ENCODE measurements at regions not wholly inside any gene's neighbourhood (a gene's known extent, or its start where the extent isn't known, plus 50 kb on each side); places are given as distances from the start of the nearest gene placed in this dataset.
A peak's percentile ranks its signal among the peaks of the same experiment; 100 is the strongest.

DNA sequence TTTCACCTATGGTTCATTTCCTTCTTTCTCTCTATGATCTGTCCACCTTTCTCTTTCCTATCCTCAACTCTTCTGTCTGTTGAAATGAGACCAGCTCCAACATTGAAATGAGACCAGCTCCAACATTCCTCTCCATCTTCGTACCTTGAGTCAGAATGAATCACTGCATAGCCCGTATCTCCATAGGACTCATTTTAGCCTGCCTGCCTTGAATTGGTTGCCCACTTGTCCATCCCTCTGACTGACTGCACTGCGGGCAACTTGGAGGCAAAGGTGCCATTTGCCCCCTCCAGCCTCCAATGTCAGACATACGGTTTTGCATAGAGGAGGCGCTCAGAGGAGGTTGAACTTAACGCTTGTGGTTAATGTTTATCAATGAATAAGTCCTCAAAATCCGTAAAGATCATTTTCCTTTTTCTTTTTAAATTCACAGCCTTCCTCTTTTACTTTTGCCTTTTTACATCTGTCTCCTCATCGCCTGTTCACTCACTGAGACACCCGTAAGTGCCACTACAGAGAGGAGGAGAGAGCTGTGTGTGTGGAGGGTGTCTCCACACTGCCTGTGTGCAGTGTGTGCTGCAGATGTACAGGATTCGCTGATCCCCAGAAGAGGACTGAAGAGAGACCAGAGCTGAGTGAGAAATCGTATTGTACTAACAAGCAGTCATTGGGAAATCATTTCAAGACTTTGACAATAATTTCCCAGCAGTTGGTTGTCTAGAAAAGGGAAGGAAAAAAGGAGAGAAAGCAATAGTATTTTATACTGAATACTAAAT lies 579.6 kb upstream of the MAP3K7 start:
- TF ChIP-seq CTCF (conservative IDR thresholded peaks at IDR 0.05; ENCODE audit: low read depth, low read length): no peak
- DNase-seq (ENCODE audit: low read depth): no peak
- no peak overlapping the region for H3K4me3 ChIP-seq (ENCODE audit: low read depth, low read length)

DNA sequence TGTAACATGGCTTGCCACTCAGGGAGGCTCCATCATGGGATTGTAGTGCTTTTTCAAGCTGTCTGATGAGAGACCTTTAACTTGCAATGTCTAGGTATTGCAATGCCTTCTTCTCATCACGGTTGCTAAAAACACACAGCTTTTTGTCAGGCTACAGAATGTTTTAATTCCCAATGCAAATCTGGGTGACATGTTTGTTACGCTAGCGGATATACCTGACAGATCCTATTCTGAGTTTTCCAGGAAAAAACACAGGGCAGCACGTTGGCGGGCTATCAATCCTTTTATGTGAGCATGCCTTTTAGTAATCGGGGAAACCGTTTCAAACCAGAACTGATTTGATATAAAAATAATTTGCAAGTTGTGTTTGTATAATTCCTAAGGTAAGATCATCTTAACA lies 577.2 kb upstream of the MAP3K7 start:
- H3K4me3 ChIP-seq (ENCODE audit: low read depth, low read length): no peak overlapping the region
- no peak for TF ChIP-seq CTCF (conservative IDR thresholded peaks at IDR 0.05; ENCODE audit: low read depth, low read length)
- DNase-seq (ENCODE audit: low read depth): no peak

DNA sequence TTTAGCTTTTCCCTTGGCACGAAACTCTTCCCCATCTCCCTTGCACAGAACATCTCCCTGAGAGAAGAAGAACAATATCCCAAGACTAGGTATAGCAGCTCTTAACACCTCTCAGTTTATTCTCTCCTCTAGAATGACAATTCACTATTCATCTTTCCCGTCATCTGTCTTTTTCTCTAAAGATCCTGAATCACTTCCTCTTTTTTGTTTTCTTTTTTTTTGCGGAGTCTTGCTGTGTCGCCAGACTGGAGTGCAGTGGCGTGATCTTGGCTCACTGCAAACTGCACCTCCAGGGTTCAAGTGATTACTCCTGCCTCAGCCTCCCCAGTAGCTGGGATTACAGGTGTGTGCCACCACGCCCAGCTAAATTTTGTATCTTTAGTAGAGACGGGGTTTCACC lies 574.4 kb upstream of the MAP3K7 start:
- no peak overlapping the region for H3K4me3 ChIP-seq (ENCODE audit: low read depth, low read length)
- TF ChIP-seq CTCF (conservative IDR thresholded peaks at IDR 0.05; ENCODE audit: low read depth, low read length): no peak
- DNase-seq (ENCODE audit: low read depth): no peak

GRCh38 chr6:91155129-91155785 lies 568.4 kb upstream of the MAP3K7 start:
- H3K4me3 ChIP-seq (ENCODE audit: low read depth, low read length): no peak overlapping the region
- no peak for DNase-seq (ENCODE audit: low read depth)
- no peak for TF ChIP-seq CTCF (conservative IDR thresholded peaks at IDR 0.05; ENCODE audit: low read depth, low read length)

- TF ChIP-seq CTCF (conservative IDR thresholded peaks at IDR 0.05; ENCODE audit: low read depth, low read length): no peak
- no peak overlapping the region for H3K4me3 ChIP-seq (ENCODE audit: low read depth, low read length)
Measured at GRCh38 chr6:91152824-91153223, 566.0 kb upstream of the MAP3K7 start.

DNA sequence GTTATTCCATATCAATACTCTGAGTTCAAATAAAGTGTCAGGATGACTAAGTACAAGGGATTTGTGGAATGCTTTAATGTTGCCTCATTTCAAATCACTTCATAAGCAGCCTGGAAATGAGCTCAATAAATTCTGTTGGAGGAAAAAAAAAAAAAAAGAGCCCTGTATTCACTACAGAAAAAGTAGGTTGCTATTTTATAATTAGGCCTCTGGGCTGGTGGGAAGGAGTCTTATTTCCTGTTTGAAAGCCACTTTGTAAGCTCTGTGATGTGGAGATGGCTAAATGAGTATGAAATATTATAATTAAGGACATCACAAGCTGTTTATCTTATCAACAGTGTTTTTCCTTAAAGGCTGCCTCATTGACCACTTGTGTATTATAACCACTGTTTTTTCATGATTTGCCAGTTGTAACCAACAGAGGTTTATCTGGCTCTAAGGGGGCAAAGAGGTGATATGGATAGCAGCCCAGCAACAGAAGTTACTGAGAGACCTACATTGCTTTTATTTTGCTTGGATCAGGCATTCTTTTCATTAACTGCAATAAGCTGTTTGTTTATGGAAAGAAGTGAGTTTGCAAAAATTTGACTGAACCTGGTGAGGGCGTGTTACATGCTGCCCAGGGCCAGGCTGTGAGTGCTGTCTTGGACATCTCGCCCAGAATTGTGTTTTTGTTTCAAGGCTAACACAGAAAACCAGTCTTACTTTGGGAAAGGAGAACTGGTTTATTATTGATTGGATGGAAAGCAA lies 563.3 kb upstream of the MAP3K7 start:
- H3K4me3 ChIP-seq (ENCODE audit: low read depth, low read length): no peak overlapping the region
- no peak for TF ChIP-seq CTCF (conservative IDR thresholded peaks at IDR 0.05; ENCODE audit: low read depth, low read length)
- DNase-seq (ENCODE audit: low read depth): peak; percentile 76

More at GRCh38 chr6:91152824-91153223, 566.0 kb upstream of the MAP3K7 start:
- no peak for DNase-seq (ENCODE audit: low read depth)
